Ovary (tissue), 7 donors: ENCODE measurements at regions not wholly inside any gene's neighbourhood (a gene's known extent, or its start where the extent isn't known, plus 50 kb on each side); places are given as distances from the start of the nearest gene placed in this dataset.

ENCODE experiments used
- DNase-seq, 5 donors: peaks; one replicate each; pipeline ENCODE4 v3.0.0-alpha.2; 2019 to 2020
- H3K27ac ChIP-seq, 2 donors: fragments of 200-600 bp; one replicate each; pipeline versions ENCODE4 v1.5.1 to v1.8.0; 2019 to 2022
- H3K27me3 ChIP-seq: fragments of 200-600 bp; one replicate; pipeline ENCODE4 v1.8.0; 2022
- H3K36me3 ChIP-seq: fragments of 200-600 bp; sonication (generic); one replicate; pipeline ENCODE4 v1.5.1; 2019
- H3K4me1 ChIP-seq: one replicate; pipeline ENCODE4 v1.8.1; 2013; ENCODE audit warnings: mild to moderate bottlenecking, moderate library complexity; ENCODE audit not compliant: insufficient read depth
- H3K4me3 ChIP-seq: fragments of 200-600 bp; sonication (generic); one replicate; pipeline ENCODE4 v1.5.1; 2017
- H3K9me3 ChIP-seq, 2 donors: fragments of 200-600 bp in 1 of 2; sonication (generic) in 1 of 2; one replicate each; pipeline versions ENCODE4 v1.5.1 to v1.8.1; 2013 to 2019; ENCODE audit warnings: mild to moderate bottlenecking in 1 of 2, moderate library complexity in 1 of 2
- CTCF ChIP-seq, 3 donors: fragments of 450-650 bp in 2 of 3; fragments of 200-600 bp in 1 of 3; IDR thresholded peaks; one replicate each; pipeline versions ENCODE4 v1.5.1 to v1.8.0; 2016 to 2022; ENCODE audit warnings: antibody characterized with exemption in 3 of 3, mild to moderate bottlenecking in 1 of 3
- EP300 ChIP-seq: sonication (generic); formaldehyde crosslinking; IDR thresholded peaks from one replicate; pipeline ENCODE4 v1.6.1; 2017; ENCODE audit warnings: antibody characterized with exemption
- POLR2A ChIP-seq: fragments of 450-650 bp; IDR thresholded peaks from one replicate; pipeline ENCODE4 v1.6.1; 2017; ENCODE audit warnings: antibody characterized with exemption, mild to moderate bottlenecking, moderate library complexity
- WGBS, 3 donors: extraction: QIAGEN DNeasy Blood & Tissue Kit in 1 of 3; methylation state at CpG; one replicate each; pipeline versions ENCODE4 v1.1.5 to v1.1.7; 2013 to 2017; 5-methylcytosine and 5-hydroxymethylcytosine counted together
- intact Hi-C, 4 donors: fragments of 100-400 bp; cut with DNase I; formaldehyde crosslinking; loops; one replicate each; pipeline versions ENCODE4 v1.11.0 to v1.15.1; 2022 to 2023
- donor health status: DM: no; HTN: no; CAD: no; lungs with moderate emphysema.
- donor health status: DM: no; HTN: no; CAD: no.
- donor health status: Bipolar disorder and iron deficiency.
- donor health status: DM: no; HTN: no; CAD: no.
- donor health status: DM: yes; HTN: yes; CAD: no.

GRCh38 chrX:13252726-13253125, 67.1 kb downstream of the ATXN3L start:
- no peak for TF ChIP-seq CTCF (IDR thresholded peaks at IDR 0.05)
- Histone ChIP-seq H3K4me1 (peaks cover 2% of the 10 kb centered on the region), H3K27me3 (no peaks in the 10 kb centered on the region), H3K36me3 (no peaks in the 10 kb centered on the region), H3K9me3 (no peaks in the 10 kb centered on the region), H3K4me3 (no peak overlapping the region), H3K27ac (no peak overlapping the region)
- DNase-seq: no peak
- intact Hi-C loops: no loop called here
- WGBS, 3 donors: 81 to 86% (median 84%) methylated on average over 4 of the region's 4 CpGs

GRCh38 chrX:13250826-13251580, 68.8 kb downstream of the ATXN3L start:
- Histone ChIP-seq H3K4me3 (no peak overlapping the region), H3K27me3 (no peaks in the 10 kb centered on the region), H3K27ac (no peak overlapping the region), H3K4me1 (peaks cover 2% of the 10 kb centered on the region), H3K9me3 (no peaks in the 10 kb centered on the region), H3K36me3 (no peaks in the 10 kb centered on the region)
- intact Hi-C loops: no loop called here
- TF ChIP-seq POLR2A (no peak), CTCF (IDR thresholded peaks at IDR 0.05) (no peak), EP300 (no peak)
- DNase-seq: peak in 2 of 5 donors; percentile 26 to 45
- 37 to 38% (median 37%) methylated on average over 7 of the region's 7 CpGs for WGBS, 3 donors

GRCh38 chrX:13248867-13249486, 70.9 kb downstream of the ATXN3L start:
- TF ChIP-seq POLR2A (no peak), CTCF (IDR thresholded peaks at IDR 0.05) (no peak), EP300 (no peak)
- Histone ChIP-seq H3K4me1 (peaks cover 2% of the 10 kb centered on the region), H3K36me3 (no peaks in the 10 kb centered on the region), H3K27me3 (no peaks in the 10 kb centered on the region), H3K27ac (no peak overlapping the region), H3K4me3 (no peak overlapping the region), H3K9me3 (no peaks in the 10 kb centered on the region)
- intact Hi-C loops: no loop called here
- no peak for DNase-seq
- 33 to 49% (median 35%) methylated on average over 9 of the region's 9 CpGs for WGBS, 3 donors

GRCh38 chrX:13239272-13239671, 80.6 kb downstream of the ATXN3L start:
- H3K36me3 ChIP-seq: no peaks in the 10 kb centered on the region
- no peaks in the 10 kb centered on the region for H3K9me3 ChIP-seq
- no peak for DNase-seq
- WGBS, 3 donors: 73 to 76% (median 75%) methylated on average over 5 of the region's 5 CpGs
- no peaks in the 10 kb centered on the region for H3K4me1 ChIP-seq
- no peak overlapping the region for H3K27ac ChIP-seq
- intact Hi-C loops: no loop called here
- no peaks in the 10 kb centered on the region for H3K27me3 ChIP-seq
- no peak overlapping the region for H3K4me3 ChIP-seq
- no peak for TF ChIP-seq CTCF (IDR thresholded peaks at IDR 0.05)
- TF ChIP-seq EP300: no peak
- no peak for TF ChIP-seq POLR2A
